ENCODE measurements at regions not wholly inside any gene's neighbourhood (a gene's known extent, or its start where the extent isn't known, plus 50 kb on each side); places are given as distances from the start of the nearest gene placed in this dataset.

- Histone ChIP-seq H3K27me3 (no peaks in the 10 kb centered on the region), H3K4me1 (no peaks in the 10 kb centered on the region), H3K27ac (no peak overlapping the region), H3K36me3 (no peaks in the 10 kb centered on the region), H3K4me3 (no peak overlapping the region), H3K9me3 (no peaks in the 10 kb centered on the region)
- no peak for DNase-seq
- TF ChIP-seq CTCF (IDR thresholded peaks at IDR 0.05) (no peak), POLR2A (IDR thresholded peaks at IDR 0.05) (no peak)
Measured at GRCh38 chr4:17109126-17109525, 210.7 kb upstream of the LDB2 start.

GRCh38 chr4:17103231-17103630, 204.8 kb upstream of the LDB2 start:
- Histone ChIP-seq H3K4me1 (no peaks in the 10 kb centered on the region), H3K27me3 (no peaks in the 10 kb centered on the region), H3K27ac (no peak overlapping the region), H3K36me3 (no peaks in the 10 kb centered on the region), H3K4me3 (no peak overlapping the region), H3K9me3 (no peaks in the 10 kb centered on the region)
- no peak for DNase-seq
- no peak for TF ChIP-seq CTCF (IDR thresholded peaks at IDR 0.05)
- TF ChIP-seq POLR2A (IDR thresholded peaks at IDR 0.05) = no peak

- H3K36me3 ChIP-seq = no peaks in the 10 kb centered on the region
- H3K4me1 ChIP-seq = no peaks in the 10 kb centered on the region
- H3K4me3 ChIP-seq = no peak overlapping the region
- no peak for TF ChIP-seq CTCF (IDR thresholded peaks at IDR 0.05)
- TF ChIP-seq POLR2A (IDR thresholded peaks at IDR 0.05) = no peak
- no peak for DNase-seq
- H3K27me3 ChIP-seq = no peaks in the 10 kb centered on the region
- no peaks in the 10 kb centered on the region for H3K9me3 ChIP-seq
- no peak overlapping the region for H3K27ac ChIP-seq
Measured at GRCh38 chr4:17098996-17099395, 200.6 kb upstream of the LDB2 start.

GRCh38 chr4:17098401-17098800, 200.0 kb upstream of the LDB2 start:
- no peak for TF ChIP-seq CTCF (IDR thresholded peaks at IDR 0.05)
- no peak for DNase-seq
- no peaks in the 10 kb centered on the region for H3K36me3 ChIP-seq
- H3K9me3 ChIP-seq = no peaks in the 10 kb centered on the region
- H3K4me1 ChIP-seq = no peaks in the 10 kb centered on the region
- no peaks in the 10 kb centered on the region for H3K27me3 ChIP-seq
- no peak overlapping the region for H3K27ac ChIP-seq
- no peak overlapping the region for H3K4me3 ChIP-seq

- DNase-seq = no peak
- H3K9me3 ChIP-seq = no peaks in the 10 kb centered on the region
Measured at GRCh38 chr4:17097362-17097761, 198.9 kb upstream of the LDB2 start.

More at GRCh38 chr4:17097362-17097761, 198.9 kb upstream of the LDB2 start:
- no peaks in the 10 kb centered on the region for H3K36me3 ChIP-seq
- TF ChIP-seq CTCF (IDR thresholded peaks at IDR 0.05) = no peak
- TF ChIP-seq POLR2A (IDR thresholded peaks at IDR 0.05) = no peak
- no peak overlapping the region for H3K27ac ChIP-seq
- H3K27me3 ChIP-seq = no peaks in the 10 kb centered on the region
- no peaks in the 10 kb centered on the region for H3K4me1 ChIP-seq
- H3K4me3 ChIP-seq = no peak overlapping the region
